ENCODE measurements at regions not wholly inside any gene's neighbourhood (a gene's known extent, or its start where the extent isn't known, plus 50 kb on each side); places are given as distances from the start of the nearest gene placed in this dataset.

DNA sequence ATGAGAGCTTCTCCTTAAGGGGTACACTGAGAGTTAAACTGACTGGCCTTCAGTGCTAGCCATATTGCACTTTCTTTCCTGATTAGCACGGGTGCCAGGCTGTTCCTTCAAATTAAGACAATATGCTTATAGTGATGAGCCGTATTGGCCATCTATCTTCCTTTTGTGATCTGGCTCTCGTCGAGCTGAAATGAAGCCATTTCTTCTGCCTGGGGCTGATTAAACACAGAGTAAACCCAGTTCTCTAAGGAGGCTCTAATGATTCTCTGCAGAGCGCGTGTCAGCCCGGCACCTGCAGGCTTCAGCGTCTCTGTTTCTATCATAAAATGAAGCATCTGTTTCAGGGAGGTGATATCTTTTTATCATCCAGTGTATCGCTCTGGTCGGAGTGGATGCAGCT lies 107.5 kb upstream of the NR2F2 start:
- H3K27ac ChIP-seq (ENCODE audit: low read depth), result no peak overlapping the region
- H3K4me3 ChIP-seq, result no peak overlapping the region
- Mint-ChIP-seq H3K9me3 (no peaks in the 10 kb centered on the region), H3K27ac (no peak overlapping the region), H3K4me3 (no peak overlapping the region), H3K36me3 (ENCODE audit: low read depth) (no peaks in the 10 kb centered on the region), H3K27me3 (ENCODE audit: insufficient read depth, low read depth, poor library complexity) (peaks cover 4% of the 10 kb centered on the region), H3K4me1 (peaks cover 3% of the 10 kb centered on the region)
- H3K36me3 ChIP-seq (ENCODE audit: insufficient read depth), result no peaks in the 10 kb centered on the region
- peaks cover 9% of the 10 kb centered on the region; the same call in 1 of the 2 replicates for H3K27me3 ChIP-seq (ENCODE audit: insufficient read depth)
- H3K79me2 ChIP-seq (replicated peaks; ENCODE audit: insufficient read depth), result no peaks in the 10 kb centered on the region
- no peak for ATAC-seq
- no peaks in the 10 kb centered on the region for H3F3A ChIP-seq (replicated peaks; ENCODE audit: low read depth)
- no peaks in the 10 kb centered on the region for H3K4me1 ChIP-seq (ENCODE audit: insufficient read depth)
- H4K20me1 ChIP-seq (replicated peaks; ENCODE audit: insufficient read depth), result no peaks in the 10 kb centered on the region
- TF ChIP-seq, protein P1, sequence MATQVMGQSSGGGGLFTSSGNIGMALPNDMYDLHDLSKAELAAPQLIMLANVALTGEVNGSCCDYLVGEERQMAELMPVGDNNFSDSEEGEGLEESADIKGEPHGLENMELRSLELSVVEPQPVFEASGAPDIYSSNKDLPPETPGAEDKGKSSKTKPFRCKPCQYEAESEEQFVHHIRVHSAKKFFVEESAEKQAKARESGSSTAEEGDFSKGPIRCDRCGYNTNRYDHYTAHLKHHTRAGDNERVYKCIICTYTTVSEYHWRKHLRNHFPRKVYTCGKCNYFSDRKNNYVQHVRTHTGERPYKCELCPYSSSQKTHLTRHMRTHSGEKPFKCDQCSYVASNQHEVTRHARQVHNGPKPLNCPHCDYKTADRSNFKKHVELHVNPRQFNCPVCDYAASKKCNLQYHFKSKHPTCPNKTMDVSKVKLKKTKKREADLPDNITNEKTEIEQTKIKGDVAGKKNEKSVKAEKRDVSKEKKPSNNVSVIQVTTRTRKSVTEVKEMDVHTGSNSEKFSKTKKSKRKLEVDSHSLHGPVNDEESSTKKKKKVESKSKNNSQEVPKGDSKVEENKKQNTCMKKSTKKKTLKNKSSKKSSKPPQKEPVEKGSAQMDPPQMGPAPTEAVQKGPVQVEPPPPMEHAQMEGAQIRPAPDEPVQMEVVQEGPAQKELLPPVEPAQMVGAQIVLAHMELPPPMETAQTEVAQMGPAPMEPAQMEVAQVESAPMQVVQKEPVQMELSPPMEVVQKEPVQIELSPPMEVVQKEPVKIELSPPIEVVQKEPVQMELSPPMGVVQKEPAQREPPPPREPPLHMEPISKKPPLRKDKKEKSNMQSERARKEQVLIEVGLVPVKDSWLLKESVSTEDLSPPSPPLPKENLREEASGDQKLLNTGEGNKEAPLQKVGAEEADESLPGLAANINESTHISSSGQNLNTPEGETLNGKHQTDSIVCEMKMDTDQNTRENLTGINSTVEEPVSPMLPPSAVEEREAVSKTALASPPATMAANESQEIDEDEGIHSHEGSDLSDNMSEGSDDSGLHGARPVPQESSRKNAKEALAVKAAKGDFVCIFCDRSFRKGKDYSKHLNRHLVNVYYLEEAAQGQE (IDR thresholded peaks at IDR 0.05; ENCODE audit: unreplicated experiment), result no peak
- TF ChIP-seq NANOG (IDR thresholded peaks at IDR 0.05; ENCODE audit: borderline replicate concordance) (no peak), STAT1 (IDR thresholded peaks at IDR 0.05; ENCODE audit: unreplicated experiment) (no peak), CREB1 (CRISPR knock-in tag; IDR thresholded peaks at IDR 0.05; ENCODE audit: low read depth) (no peak)
- TF ChIP-seq, protein P2, sequence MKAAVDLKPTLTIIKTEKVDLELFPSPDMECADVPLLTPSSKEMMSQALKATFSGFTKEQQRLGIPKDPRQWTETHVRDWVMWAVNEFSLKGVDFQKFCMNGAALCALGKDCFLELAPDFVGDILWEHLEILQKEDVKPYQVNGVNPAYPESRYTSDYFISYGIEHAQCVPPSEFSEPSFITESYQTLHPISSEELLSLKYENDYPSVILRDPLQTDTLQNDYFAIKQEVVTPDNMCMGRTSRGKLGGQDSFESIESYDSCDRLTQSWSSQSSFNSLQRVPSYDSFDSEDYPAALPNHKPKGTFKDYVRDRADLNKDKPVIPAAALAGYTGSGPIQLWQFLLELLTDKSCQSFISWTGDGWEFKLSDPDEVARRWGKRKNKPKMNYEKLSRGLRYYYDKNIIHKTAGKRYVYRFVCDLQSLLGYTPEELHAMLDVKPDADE (IDR thresholded peaks at IDR 0.05), result no peak
- DNase-seq (ENCODE audit: low spot score), result no peak
- H2AFZ ChIP-seq, result no peak overlapping the region
- peaks cover 4% of the 10 kb centered on the region; the same call in 1 of the 2 replicates for H3K9me2 ChIP-seq (ENCODE audit: insufficient read depth)
- H3K4me2 ChIP-seq, result no peak overlapping the region

- Histone ChIP-seq H3K79me2 (replicated peaks; ENCODE audit: insufficient read depth) (no peaks in the 10 kb centered on the region), H2AFZ (no peak overlapping the region), H3K27ac (ENCODE audit: low read depth) (no peak overlapping the region), H4K20me1 (replicated peaks; ENCODE audit: insufficient read depth) (no peaks in the 10 kb centered on the region), H3F3A (replicated peaks; ENCODE audit: low read depth) (no peaks in the 10 kb centered on the region), H3K36me3 (ENCODE audit: insufficient read depth) (no peaks in the 10 kb centered on the region), H3K27me3 (ENCODE audit: insufficient read depth) (peaks cover 9% of the 10 kb centered on the region; the same call in 1 of the 2 replicates), H3K9me2 (ENCODE audit: insufficient read depth) (no peaks in the 10 kb centered on the region), H3K4me1 (ENCODE audit: insufficient read depth) (no peaks in the 10 kb centered on the region), H3K4me3 (no peak overlapping the region), H3K4me2 (no peak overlapping the region)
- H3K36me3 Mint-ChIP-seq (ENCODE audit: low read depth), result no peaks in the 10 kb centered on the region
- no peak overlapping the region for H3K27ac Mint-ChIP-seq
- no peaks in the 10 kb centered on the region for H3K9me3 Mint-ChIP-seq
- H3K4me3 Mint-ChIP-seq, result no peak overlapping the region
- peaks cover 3% of the 10 kb centered on the region for H3K4me1 Mint-ChIP-seq
- no peak for DNase-seq (ENCODE audit: low spot score)
- H3K27me3 Mint-ChIP-seq (ENCODE audit: insufficient read depth, low read depth, poor library complexity), result peaks cover 4% of the 10 kb centered on the region
- ATAC-seq, result no peak
- no peak for TF ChIP-seq EZH2 (IDR thresholded peaks at IDR 0.05; ENCODE audit: low read depth, unreplicated experiment)
- no peak for TF ChIP-seq ZNF462 (CRISPR knock-in tag; IDR thresholded peaks at IDR 0.05)
- TF ChIP-seq, protein P2 (IDR thresholded peaks at IDR 0.05), result no peak
- no peak for TF ChIP-seq EZH2phosphoT487 (IDR thresholded peaks at IDR 0.05; ENCODE audit: unreplicated experiment)
- TF ChIP-seq STAT1 (IDR thresholded peaks at IDR 0.05; ENCODE audit: unreplicated experiment), result no peak
- no peak for TF ChIP-seq ZNF331 (CRISPR knock-in tag; IDR thresholded peaks at IDR 0.05; ENCODE audit: low read depth)
- TF ChIP-seq ZNF114 (CRISPR knock-in tag; IDR thresholded peaks at IDR 0.05), result no peak
- TF ChIP-seq NANOG (IDR thresholded peaks at IDR 0.05; ENCODE audit: borderline replicate concordance), result no peak
Observed at GRCh38 chr15:96223939-96224338, 106.6 kb upstream of the NR2F2 start.
